H1 (cell line): ENCODE measurements at regions not wholly inside any gene's neighbourhood (a gene's known extent, or its start where the extent isn't known, plus 50 kb on each side); places are given as distances from the start of the nearest gene placed in this dataset.

ENCODE experiments used
- CREB1 ChIP-seq: IDR thresholded peaks from 2 replicates; pipeline ENCODE4 v1.6.1; 2012; ENCODE audit warnings: inconsistent platforms
- CTCF ChIP-seq, 3 experiments: IDR thresholded peaks; 1 replicate in 2 of 3; 2 replicates in 1 of 3; pipeline versions ENCODE4 v1.5.1 to v1.6.1; 2011; ENCODE audit warnings: low read length in 3 of 3, mild to moderate bottlenecking in 3 of 3, inconsistent platforms in 2 of 3, low read depth in 1 of 3, moderate library complexity in 1 of 3; ENCODE audit not compliant: insufficient read depth in 1 of 3; ENCODE audit errors: control extremely low read depth in 1 of 3
- EGR1 ChIP-seq: IDR thresholded peaks from 2 replicates; pipeline ENCODE4 v1.6.1; 2011; ENCODE audit warnings: low read depth, low read length, borderline replicate concordance
- EZH2 ChIP-seq: fragments of 200-600 bp; sonication (generic); IDR thresholded peaks from 2 replicates; pipeline ENCODE4 v1.7.1; 2012; ENCODE audit warnings: low read depth, mild to moderate bottlenecking, moderate library complexity, low read length, inconsistent platforms; ENCODE audit not compliant: severe bottlenecking
- JUND ChIP-seq: IDR thresholded peaks from 2 replicates; pipeline ENCODE4 v1.6.1; 2011; ENCODE audit warnings: mild to moderate bottlenecking, improper control_type of control experiment, low read length
- MAX ChIP-seq: IDR thresholded peaks from 2 replicates; pipeline ENCODE4 v1.6.1; 2012; ENCODE audit warnings: inconsistent platforms
- RAD21 ChIP-seq, 2 experiments: IDR thresholded peaks in 1 of 2; conservative IDR thresholded peaks in 1 of 2; 2 replicates each; pipeline ENCODE4 v1.6.1; 2011; ENCODE audit warnings: low read depth in 2 of 2, low read length in 2 of 2, improper control_type of control experiment in 1 of 2, inconsistent platforms in 1 of 2, mild to moderate bottlenecking in 1 of 2, moderate library complexity in 1 of 2
- SIN3A ChIP-seq, 2 experiments: IDR thresholded peaks in 1 of 2; conservative IDR thresholded peaks in 1 of 2; 2 replicates each; pipeline ENCODE4 v1.6.1; 2011 to 2012; ENCODE audit warnings: low read length in 2 of 2, improper control_type of control experiment in 1 of 2, low read depth in 1 of 2, mild to moderate bottlenecking in 1 of 2
- SP1 ChIP-seq: IDR thresholded peaks from 2 replicates; pipeline ENCODE4 v1.6.1; 2011; ENCODE audit warnings: low read depth, low read length

GRCh38 chr4:159023741-159024140 lies 79.1 kb upstream of the RAPGEF2 start:
- TF ChIP-seq CTCF (IDR thresholded peaks at IDR 0.05; ENCODE audit: control extremely low read depth in 1 of 3, insufficient read depth in 1 of 3, low read depth in 1 of 3, low read length in 3 of 3) = no peak
- no peak for TF ChIP-seq CREB1
- TF ChIP-seq EZH2 = no peak
- TF ChIP-seq SIN3A (conservative IDR thresholded peaks at IDR 0.05 in 1 of 2, IDR thresholded peaks at IDR 0.05 in 1 of 2; ENCODE audit: low read depth in 1 of 2, low read length in 2 of 2) = no peak
- TF ChIP-seq SP1 = no peak
- TF ChIP-seq MAX = no peak
- TF ChIP-seq RAD21 (IDR thresholded peaks at IDR 0.05 in 1 of 2, conservative IDR thresholded peaks at IDR 0.05 in 1 of 2; ENCODE audit: low read depth in 2 of 2, low read length in 2 of 2) = no peak
- TF ChIP-seq JUND = no peak
- TF ChIP-seq EGR1 = no peak
